Prostate gland (tissue), 2 donors: ENCODE measurements at regions not wholly inside any gene's neighbourhood (a gene's known extent, or its start where the extent isn't known, plus 50 kb on each side); places are given as distances from the start of the nearest gene placed in this dataset.

Experiments used
- POLR2A ChIP-seq: fragments of 450-650 bp; IDR thresholded peaks from one replicate; pipeline ENCODE4 v1.6.1; 2016; ENCODE audit warnings: antibody characterized with exemption, mild to moderate bottlenecking
- POLR2AphosphoS5 ChIP-seq: sonication (generic); formaldehyde crosslinking; IDR thresholded peaks from one replicate; pipeline ENCODE4 v1.6.1; 2017; ENCODE audit warnings: antibody characterized with exemption
- TF ChIP-seq, protein P1 (sequence below), 4 experiments: fragments of 200-600 bp in 2 of 4; fragments of 450-650 bp in 2 of 4; sonication (generic) in 2 of 4; IDR thresholded peaks; 1 replicate in 3 of 4; 2 replicates in 1 of 4; pipeline ENCODE4 v1.5.1; 2016 to 2019; ENCODE audit warnings: antibody characterized with exemption in 4 of 4, mild to moderate bottlenecking in 2 of 4, moderate library complexity in 2 of 4

DNA sequence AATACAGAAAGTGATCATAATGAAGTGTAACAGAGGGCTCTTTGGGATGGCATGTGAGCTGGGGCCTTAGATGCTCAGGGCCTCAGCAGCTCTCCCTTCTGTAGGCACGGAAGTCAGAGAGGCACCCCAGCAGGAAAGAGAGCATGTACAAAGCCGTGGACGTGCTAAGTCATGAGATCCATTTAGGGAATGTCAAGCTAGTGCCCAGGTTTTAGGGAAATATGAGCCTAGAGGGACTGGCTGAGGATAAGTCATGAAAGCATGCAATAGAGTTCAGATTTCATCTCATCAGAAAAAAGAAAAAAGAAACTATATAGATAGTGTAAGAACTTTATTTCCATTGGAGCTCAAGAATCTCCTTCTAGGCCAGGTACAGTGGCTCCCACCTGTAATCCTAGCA is 379.5 kb upstream of the KLF4 start:
- no peak for TF ChIP-seq POLR2A
- TF ChIP-seq, protein P1, sequence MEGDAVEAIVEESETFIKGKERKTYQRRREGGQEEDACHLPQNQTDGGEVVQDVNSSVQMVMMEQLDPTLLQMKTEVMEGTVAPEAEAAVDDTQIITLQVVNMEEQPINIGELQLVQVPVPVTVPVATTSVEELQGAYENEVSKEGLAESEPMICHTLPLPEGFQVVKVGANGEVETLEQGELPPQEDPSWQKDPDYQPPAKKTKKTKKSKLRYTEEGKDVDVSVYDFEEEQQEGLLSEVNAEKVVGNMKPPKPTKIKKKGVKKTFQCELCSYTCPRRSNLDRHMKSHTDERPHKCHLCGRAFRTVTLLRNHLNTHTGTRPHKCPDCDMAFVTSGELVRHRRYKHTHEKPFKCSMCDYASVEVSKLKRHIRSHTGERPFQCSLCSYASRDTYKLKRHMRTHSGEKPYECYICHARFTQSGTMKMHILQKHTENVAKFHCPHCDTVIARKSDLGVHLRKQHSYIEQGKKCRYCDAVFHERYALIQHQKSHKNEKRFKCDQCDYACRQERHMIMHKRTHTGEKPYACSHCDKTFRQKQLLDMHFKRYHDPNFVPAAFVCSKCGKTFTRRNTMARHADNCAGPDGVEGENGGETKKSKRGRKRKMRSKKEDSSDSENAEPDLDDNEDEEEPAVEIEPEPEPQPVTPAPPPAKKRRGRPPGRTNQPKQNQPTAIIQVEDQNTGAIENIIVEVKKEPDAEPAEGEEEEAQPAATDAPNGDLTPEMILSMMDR (IDR thresholded peaks at IDR 0.05), result no peak
- TF ChIP-seq POLR2AphosphoS5, result no peak
